Endothelial cell (in vitro differentiated cells): ENCODE measurements at regions not wholly inside any gene's neighbourhood (a gene's known extent, or its start where the extent isn't known, plus 50 kb on each side); places are given as distances from the start of the nearest gene placed in this dataset.
A peak's percentile ranks its signal among the peaks of the same experiment; 100 is the strongest.

Experiments
- DNase-seq: peaks from one replicate; pipeline ENCODE4 v3.0.0; 2021; ENCODE audit warnings: low spot score
- H3K27ac Mint-ChIP-seq: one replicate; pipeline ENCODE4 v1.8.0; 2021; ENCODE audit warnings: mixed read lengths, inconsistent platforms; ENCODE audit not compliant: unreplicated experiment
- H3K27me3 Mint-ChIP-seq: one replicate; pipeline ENCODE4 v1.8.0; 2021; ENCODE audit warnings: mild to moderate bottlenecking, moderate library complexity, mixed read lengths, inconsistent platforms; ENCODE audit not compliant: unreplicated experiment
- H3K36me3 Mint-ChIP-seq: one replicate; pipeline ENCODE4 v1.8.0; 2021; ENCODE audit warnings: mild to moderate bottlenecking, low read depth, mixed read lengths, inconsistent platforms; ENCODE audit not compliant: unreplicated experiment
- H3K4me1 Mint-ChIP-seq: one replicate; pipeline ENCODE4 v1.8.0; 2021; ENCODE audit warnings: mild to moderate bottlenecking, mixed read lengths, inconsistent platforms; ENCODE audit not compliant: unreplicated experiment
- H3K4me3 Mint-ChIP-seq: one replicate; pipeline ENCODE4 v1.8.0; 2021; ENCODE audit warnings: mild to moderate bottlenecking, mixed read lengths, inconsistent platforms; ENCODE audit not compliant: unreplicated experiment
- H3K9me3 Mint-ChIP-seq: one replicate; pipeline ENCODE4 v1.8.0; 2021; ENCODE audit warnings: mixed read lengths, inconsistent platforms; ENCODE audit not compliant: unreplicated experiment
- CTCF ChIP-seq: fragments of 200-600 bp; sonication (generic); IDR thresholded peaks from one replicate; pipeline ENCODE4 v1.5.0; 2021; ENCODE audit warnings: antibody characterized with exemption; ENCODE audit not compliant: unreplicated experiment

- no peak overlapping the region for H3K4me3 Mint-ChIP-seq
- TF ChIP-seq CTCF, result no peak
- H3K36me3 Mint-ChIP-seq, result no peaks in the 10 kb centered on the region
- H3K9me3 Mint-ChIP-seq, result no peaks in the 10 kb centered on the region
- no peaks in the 10 kb centered on the region for H3K4me1 Mint-ChIP-seq
- DNase-seq, result no peak
- H3K27ac Mint-ChIP-seq, result no peak overlapping the region
- no peaks in the 10 kb centered on the region for H3K27me3 Mint-ChIP-seq
Measured at GRCh38 chr9:118163751-118164150, 459.5 kb downstream of the TLR4 start.

GRCh38 chr9:118165451-118165850 lies 461.2 kb downstream of the TLR4 start:
- Mint-ChIP-seq H3K4me3 (no peak overlapping the region), H3K4me1 (no peaks in the 10 kb centered on the region), H3K27me3 (no peaks in the 10 kb centered on the region), H3K9me3 (no peaks in the 10 kb centered on the region), H3K36me3 (no peaks in the 10 kb centered on the region), H3K27ac (no peak overlapping the region)
- TF ChIP-seq CTCF, result no peak
- no peak for DNase-seq

GRCh38 chr9:118170032-118170955 lies 466.1 kb downstream of the TLR4 start:
- Mint-ChIP-seq H3K27me3 (peaks cover 3% of the 10 kb centered on the region), H3K27ac (no peak overlapping the region), H3K36me3 (no peaks in the 10 kb centered on the region), H3K9me3 (no peaks in the 10 kb centered on the region), H3K4me1 (no peaks in the 10 kb centered on the region), H3K4me3 (no peak overlapping the region)
- DNase-seq, result peak; percentile 52
- TF ChIP-seq CTCF, result no peak

GRCh38 chr9:118177241-118177640 lies 473.0 kb downstream of the TLR4 start:
- Mint-ChIP-seq H3K27me3 (peaks cover 2% of the 10 kb centered on the region), H3K9me3 (no peaks in the 10 kb centered on the region), H3K4me1 (no peaks in the 10 kb centered on the region), H3K36me3 (no peaks in the 10 kb centered on the region), H3K4me3 (no peak overlapping the region), H3K27ac (no peak overlapping the region)
- TF ChIP-seq CTCF, result no peak
- DNase-seq, result no peak

- Mint-ChIP-seq H3K4me3 (no peak overlapping the region), H3K4me1 (peaks cover 5% of the 10 kb centered on the region), H3K27ac (no peak overlapping the region), H3K36me3 (no peaks in the 10 kb centered on the region), H3K27me3 (no peaks in the 10 kb centered on the region), H3K9me3 (no peaks in the 10 kb centered on the region)
- no peak for TF ChIP-seq CTCF
- no peak for DNase-seq
Measured at GRCh38 chr9:118183576-118183975, 479.4 kb downstream of the TLR4 start.
